Sciatic nerve (tissue), 2 donors: ENCODE measurements at regions not wholly inside any gene's neighbourhood (a gene's known extent, or its start where the extent isn't known, plus 50 kb on each side); places are given as distances from the start of the nearest gene placed in this dataset.
"Not testable (repeated sequence)": the region's sequence is repeated elsewhere in the genome, so short reads cannot be mapped to it uniquely, and the experiment has no call there.

ENCODE experiments used
- ATAC-seq: fragments of 200-7000 bp; cut with Tn5 transposase; one replicate; pipeline ENCODE4 v1.9.1; 2020; ENCODE audit warnings: mild to moderate bottlenecking, moderate library complexity
- DNase-seq: peaks from one replicate; pipeline ENCODE4 v3.0.0-alpha.2; 2020; ENCODE audit warnings: low spot score
- intact Hi-C: fragments of 100-400 bp; cut with DNase I; formaldehyde crosslinking; loops from one replicate; pipeline ENCODE4 v1.14.2; 2022
- donor health status: DM: no; HTN: no; CAD: no.
- donor health status: DM: no; HTN: no; CAD: no.

GRCh38 chr19:30274987-30275386 is 97.2 kb upstream of the ZNF536 start:
- ATAC-seq, result no peak
- DNase-seq, result no peak
- intact Hi-C loops, result no loop called here

DNA sequence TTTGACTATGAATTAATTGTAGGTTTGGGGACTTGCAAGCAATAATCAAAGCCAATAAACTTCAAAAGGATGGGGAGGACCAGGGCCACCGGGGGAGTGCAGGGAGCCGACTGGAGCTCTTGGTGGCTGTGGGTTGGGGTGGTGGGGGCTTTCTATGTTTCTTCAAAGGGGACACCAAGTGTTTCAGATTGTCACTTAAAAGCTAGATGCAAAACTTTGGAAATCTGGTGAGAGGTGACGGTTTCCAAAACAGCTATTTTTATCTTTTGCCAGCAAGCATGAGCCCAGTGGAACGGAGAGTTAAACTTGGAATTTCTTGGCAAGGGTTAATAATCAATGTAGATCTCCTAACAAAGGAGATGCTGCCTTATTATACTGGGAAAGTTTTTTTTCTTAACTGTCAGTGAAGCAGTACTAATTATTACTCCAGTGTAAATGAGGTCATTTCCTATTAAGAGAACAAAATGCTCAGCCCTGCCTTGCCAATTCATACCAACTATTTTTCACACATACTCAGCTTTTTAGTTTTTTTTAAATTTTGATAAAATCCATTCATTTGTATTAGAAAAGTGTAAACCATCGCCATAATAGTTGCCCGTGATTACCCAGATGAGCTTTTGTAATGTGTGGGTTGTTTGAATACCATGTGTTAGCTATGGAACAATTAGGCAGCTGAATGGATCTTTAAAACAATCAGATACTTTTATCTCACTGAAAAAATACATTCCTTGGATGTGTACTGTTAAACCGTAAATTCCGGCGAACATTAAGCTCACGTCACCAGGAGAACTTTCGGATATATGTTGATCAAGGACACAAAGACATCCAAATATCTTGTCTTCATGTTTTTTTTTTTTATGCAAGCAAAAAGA is 95.9 kb upstream of the ZNF536 start:
- no peak for DNase-seq
- ATAC-seq, result no peak
- intact Hi-C loops, result no loop called here

GRCh38 chr19:30276883-30277280 is 95.3 kb upstream of the ZNF536 start:
- intact Hi-C loops, result no loop called here
- DNase-seq (no peak), ATAC-seq (no peak)

DNA sequence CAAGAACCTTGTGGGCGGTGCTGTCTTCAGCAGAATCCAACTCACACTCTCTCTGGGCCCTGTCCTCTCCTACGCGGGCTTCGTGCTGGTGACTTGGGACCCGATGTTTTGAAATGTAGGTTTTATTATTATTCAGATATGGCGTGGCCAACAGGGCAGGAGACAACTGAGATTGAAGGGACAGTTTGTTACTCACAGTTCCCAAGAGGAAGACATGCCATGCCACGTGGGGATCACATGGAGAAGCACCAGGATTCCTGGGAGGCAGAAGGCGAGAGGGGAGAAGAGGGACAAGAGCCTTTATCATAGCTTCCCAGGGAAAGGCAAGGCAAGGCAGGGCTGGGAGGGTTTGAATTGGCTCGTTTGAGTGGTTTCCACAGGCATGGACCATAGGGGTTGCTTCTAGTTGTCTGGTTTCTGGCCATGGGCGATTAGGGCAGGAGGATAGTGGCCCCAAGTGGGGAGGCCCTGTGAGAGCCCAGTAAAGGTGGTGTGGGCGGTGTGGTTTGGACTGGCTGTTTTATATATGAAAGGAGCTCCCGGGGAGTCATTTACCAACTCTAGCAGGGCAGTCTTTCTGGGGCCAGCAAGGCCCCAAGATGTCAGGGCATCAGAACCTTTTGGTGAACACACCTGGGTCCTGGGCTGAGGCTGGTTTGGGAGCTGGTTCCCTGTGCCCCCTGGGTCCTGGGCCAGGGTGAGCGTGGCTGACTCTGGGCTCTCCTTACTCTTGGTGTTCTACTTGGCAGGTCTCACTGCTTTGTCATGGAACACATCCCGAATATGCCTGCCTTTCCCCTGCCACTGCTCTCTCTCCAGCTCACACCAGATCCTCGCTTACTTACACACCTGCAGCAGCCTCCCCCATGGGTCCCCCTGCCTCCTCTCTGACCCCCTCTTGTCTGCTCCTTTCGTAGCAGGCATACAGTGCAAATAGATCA is 94.0 kb upstream of the ZNF536 start:
- DNase-seq (no peak), ATAC-seq (no peak)
- intact Hi-C loops, result no loop called here

- DNase-seq, result no peak
- no peak for ATAC-seq
- intact Hi-C loops, result no loop called here
Measured at GRCh38 chr19:30278882-30279254, 93.3 kb upstream of the ZNF536 start.

DNA sequence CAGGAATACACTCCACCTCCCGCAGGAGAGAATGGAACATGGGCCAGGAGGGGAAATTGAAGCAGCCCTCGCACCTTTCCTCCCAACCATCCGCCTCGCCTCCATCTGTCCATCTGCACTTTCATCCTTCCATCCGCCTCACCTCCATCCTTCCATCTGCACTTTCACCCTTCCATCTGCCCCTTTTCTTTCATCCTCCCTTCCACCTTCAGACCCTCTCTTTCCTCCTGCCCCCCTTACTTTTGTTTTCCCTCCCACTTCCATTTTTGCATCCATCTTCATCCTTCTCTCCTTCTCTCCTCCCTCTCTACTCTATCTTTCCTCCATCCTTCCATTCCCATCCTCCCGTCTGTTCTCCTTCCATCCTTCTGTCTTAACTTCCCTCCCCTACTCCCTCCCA is 92.2 kb upstream of the ZNF536 start:
- intact Hi-C loops, result no loop called here

DNA sequence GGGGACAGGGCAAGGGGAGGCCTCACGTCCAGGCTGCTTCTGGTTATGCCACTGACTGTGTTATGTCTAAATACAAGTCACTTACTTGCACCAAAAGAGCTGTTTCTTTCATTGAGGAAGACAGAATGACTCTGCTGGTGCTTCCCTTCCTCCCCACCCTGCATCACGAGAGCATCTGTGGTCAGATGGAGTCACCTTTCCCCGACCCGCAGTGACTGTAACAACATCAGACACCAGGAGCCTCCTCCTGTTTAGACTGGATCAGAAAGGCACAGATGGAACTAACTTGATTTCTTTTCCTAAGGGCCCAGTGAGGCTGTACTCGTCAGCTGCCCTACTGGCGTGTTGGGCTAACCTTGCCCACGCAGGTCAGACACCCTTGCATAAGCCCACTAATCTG is 90.3 kb upstream of the ZNF536 start:
- DNase-seq, result peak; percentile 22
- intact Hi-C loops, result no loop called here
- no peak for ATAC-seq

More for the DNA sequence above, 92.2 kb upstream of the ZNF536 start:
- no peak for ATAC-seq
- DNase-seq, result no peak

DNA sequence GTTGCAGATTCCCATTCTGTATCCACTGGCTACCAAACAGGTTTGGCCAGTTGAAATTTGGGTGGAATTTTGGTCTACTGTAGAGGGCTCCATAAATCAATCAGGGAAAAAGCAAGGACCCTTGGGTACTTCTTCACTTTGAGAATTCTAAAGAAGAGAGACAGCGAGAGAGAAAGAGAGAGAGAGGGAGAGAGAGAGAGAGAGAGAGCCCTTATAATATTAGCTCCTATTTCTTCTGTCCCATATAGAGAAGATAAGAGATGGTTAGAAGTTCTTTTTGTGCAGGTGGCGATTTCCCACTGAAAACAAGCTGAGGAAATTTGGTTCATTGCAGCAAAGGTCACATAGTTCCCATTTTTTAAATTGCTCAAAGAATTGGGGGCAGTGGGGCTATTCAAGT is 88.6 kb upstream of the ZNF536 start:
- DNase-seq (no peak), ATAC-seq (no peak)
- intact Hi-C loops, result no loop called here

- ATAC-seq, result no peak
- intact Hi-C loops, result no loop called here
- no peak for DNase-seq
Measured at GRCh38 chr19:30284209-30284608, 88.0 kb upstream of the ZNF536 start.

DNA sequence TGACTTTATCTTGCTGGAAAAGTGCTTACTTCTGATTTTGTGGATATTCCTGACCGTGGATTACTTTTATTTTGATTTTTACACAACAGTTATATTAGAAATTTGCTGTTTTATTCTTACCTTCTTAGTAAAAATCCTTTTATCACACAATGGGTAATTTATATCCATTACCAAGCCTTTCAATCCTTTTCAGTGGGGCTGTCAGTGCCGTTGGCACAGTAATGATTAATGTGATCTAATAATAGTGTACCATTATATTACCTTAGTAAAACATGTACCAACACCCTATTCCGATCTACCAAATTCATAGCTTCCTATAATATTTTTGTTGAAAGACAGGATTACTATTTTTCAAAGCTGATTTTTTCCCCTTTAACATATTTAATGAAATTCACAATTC is 87.3 kb upstream of the ZNF536 start:
- intact Hi-C loops, result no loop called here
- no peak for ATAC-seq
- no peak for DNase-seq

GRCh38 chr19:30286378-30286777 is 85.8 kb upstream of the ZNF536 start:
- ATAC-seq (no peak), DNase-seq (no peak)
- intact Hi-C loops, result no loop called here

DNA sequence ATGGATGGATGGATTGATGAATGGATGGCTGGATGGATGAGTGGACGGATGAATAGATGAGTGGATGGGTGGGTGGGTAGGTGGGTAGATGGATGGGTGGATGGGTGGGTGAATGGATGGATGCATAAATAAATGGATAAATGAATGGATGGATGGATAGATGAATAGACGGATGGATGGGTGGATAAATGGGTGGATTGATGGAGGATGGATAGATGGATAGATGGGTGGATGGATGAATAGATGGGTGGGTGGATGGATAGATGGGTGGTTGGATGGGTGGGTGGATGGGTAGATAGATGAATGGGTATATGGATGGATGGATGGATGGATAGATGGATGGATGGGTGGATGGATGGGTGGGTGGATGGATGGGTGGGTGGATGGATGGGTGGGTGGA is 84.9 kb upstream of the ZNF536 start:
- DNase-seq (no peak), ATAC-seq (no peak)
- intact Hi-C loops, result no loop called here

DNA sequence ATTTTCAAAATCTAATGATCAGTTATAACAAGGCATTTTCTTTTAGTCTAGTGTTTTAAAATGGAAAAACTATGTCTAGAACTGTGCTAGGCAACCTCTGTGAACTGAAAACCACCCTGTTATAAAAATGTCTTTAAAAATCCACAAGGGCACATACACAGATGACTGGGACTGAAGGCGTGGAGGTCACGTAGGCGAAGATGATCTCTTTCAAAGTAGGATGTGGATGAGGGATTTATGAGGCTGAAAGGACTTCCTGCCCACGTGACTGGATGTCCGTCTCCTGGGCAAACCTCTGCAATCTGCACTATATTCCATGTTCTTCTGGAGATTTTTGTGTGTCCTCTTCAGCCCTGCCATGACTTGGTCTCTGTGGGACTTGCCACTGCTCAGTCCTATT is 84.2 kb upstream of the ZNF536 start:
- intact Hi-C loops, result no loop called here
- no peak for DNase-seq
- ATAC-seq, result no peak

- DNase-seq, result no peak
- no peak for ATAC-seq
- intact Hi-C loops, result no loop called here
Measured at GRCh38 chr19:30288911-30289310, 83.3 kb upstream of the ZNF536 start.

GRCh38 chr19:30289336-30289735 is 82.8 kb upstream of the ZNF536 start:
- ATAC-seq (no peak), DNase-seq (no peak)
- intact Hi-C loops, result no loop called here

DNA sequence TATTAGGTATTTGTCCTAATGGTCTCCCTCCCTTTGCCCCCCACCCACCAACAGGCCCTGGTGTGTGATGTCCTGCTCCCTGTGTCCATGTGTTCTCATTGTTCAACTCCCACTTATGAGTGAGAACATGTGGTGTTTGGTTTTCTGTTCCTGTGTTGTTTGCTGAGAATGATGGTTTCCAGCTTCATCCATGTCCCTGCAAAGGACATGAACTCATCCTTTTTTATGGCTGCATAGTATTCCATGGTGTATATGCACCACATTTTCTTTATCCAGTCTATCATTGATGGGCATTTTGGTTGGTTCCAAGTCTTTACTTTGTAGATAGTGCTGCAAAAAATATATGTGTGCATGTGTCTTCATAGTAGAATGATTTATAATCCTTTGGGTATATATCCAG is 81.4 kb upstream of the ZNF536 start:
- intact Hi-C loops, ATAC-seq, DNase-seq: not testable (repeated sequence)

DNA sequence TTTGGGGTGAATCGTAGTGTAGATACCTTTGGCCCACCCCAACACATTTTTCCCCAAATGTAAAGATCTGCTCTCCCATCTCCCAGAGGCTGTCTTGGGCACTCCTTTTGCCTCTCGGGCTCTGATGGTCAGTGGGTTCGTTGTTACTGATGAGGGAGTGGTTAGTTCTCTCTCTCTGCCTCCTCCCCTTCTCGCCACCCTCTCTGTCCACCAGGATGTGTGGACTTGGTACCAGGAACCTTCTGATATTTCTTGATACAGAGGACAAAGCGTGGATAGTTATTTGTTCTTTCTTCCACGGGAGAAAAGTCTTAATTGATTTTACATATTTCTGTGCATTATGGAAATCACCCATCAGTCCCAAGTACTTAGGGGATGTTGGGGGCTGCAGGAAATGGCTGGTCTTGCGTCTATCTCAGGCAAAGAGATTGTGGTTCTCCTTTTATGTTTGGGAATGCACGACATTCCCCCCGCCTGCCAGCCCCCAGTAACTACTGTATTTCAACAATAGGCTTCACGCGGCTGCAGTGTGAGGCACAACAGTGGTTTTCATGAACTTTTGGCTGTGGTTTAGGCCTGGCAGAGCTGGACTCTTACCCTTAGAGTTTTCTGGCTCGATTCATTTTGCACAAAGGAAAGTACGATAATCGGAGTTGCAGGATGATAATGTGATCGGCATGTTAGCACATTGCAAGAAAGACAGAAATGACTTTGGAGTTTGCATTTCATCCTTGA is 79.0 kb upstream of the ZNF536 start:
- no peak for ATAC-seq
- DNase-seq, result no peak
- intact Hi-C loops, result no loop called here

DNA sequence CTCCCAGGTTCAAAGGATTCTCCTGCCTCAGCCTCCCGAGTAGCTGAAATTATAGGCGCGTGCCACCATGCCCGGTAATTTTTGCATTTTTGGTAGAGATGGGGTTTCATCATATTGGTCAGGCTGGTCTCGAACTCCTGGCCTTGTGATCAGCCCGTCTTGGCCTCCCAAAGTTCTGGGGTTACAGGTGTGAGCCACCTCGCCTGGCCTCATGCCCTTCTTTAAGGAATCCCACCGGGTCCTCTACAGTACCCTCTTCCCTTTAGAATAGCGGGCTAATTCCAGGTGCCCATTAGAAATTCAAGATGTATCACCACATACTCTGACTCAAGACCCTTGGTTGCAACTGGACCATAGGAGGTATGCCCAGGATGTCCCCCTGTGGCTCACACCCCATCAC is 74.2 kb upstream of the ZNF536 start:
- ATAC-seq (no peak), DNase-seq (no peak)
- intact Hi-C loops, result no loop called here

- no peak for ATAC-seq
- intact Hi-C loops, result no loop called here
- DNase-seq, result no peak
Measured at GRCh38 chr19:30303131-30303654, 69.0 kb upstream of the ZNF536 start.
